ENCODE measurements at regions not wholly inside any gene's neighbourhood (a gene's known extent, or its start where the extent isn't known, plus 50 kb on each side); places are given as distances from the start of the nearest gene placed in this dataset.

DNA sequence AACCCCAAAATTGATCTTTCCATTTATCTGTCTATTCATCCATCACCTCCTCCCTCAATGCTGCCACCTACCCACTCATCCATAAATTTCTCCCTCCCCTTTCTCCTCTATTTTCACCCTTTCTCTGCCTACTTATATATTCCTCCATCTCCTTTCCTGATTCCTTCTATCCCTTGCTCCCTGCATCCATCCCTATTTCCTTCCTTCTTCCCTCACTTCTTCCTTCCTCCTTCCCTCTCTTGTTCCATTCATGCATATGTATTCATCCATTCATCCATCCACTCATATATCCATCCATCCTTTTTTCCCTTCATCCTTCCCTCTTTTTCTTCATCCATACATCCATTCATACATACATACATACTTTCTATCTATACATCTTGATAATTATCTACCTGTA is 76.3 kb upstream of the GGTLC1 start:
- Mint-ChIP-seq H3K9me3 (ENCODE audit: unreplicated experiment) (no peaks in the 10 kb centered on the region), H3K27me3 (ENCODE audit: insufficient read depth, unreplicated experiment) (peaks cover 10% of the 10 kb centered on the region), H3K36me3 (ENCODE audit: insufficient read depth, unreplicated experiment) (no peaks in the 10 kb centered on the region), H3K4me3 (ENCODE audit: unreplicated experiment) (no peak overlapping the region), H3K27ac (ENCODE audit: unreplicated experiment) (no peak overlapping the region), H3K4me1 (ENCODE audit: low read depth, unreplicated experiment) (no peaks in the 10 kb centered on the region)
- ChIA-PET POLR2A (no interaction called here), CTCF (no interaction called here)
- Histone ChIP-seq H3K27me3 (replicated peaks; ENCODE audit: control insufficient read depth, insufficient read depth, low read length) (no peaks in the 10 kb centered on the region), H3K9me3 (no peaks in the 10 kb centered on the region; the same call in 1 of the 2 replicates), H3K4me1 (no peaks in the 10 kb centered on the region), H3K4me3 (ENCODE audit: low read depth, low read length) (no peak overlapping the region), H3K36me3 (ENCODE audit: control insufficient read depth, insufficient read depth, low read length) (no peaks in the 10 kb centered on the region)
- no TSS peak for BruUV-seq (replicated peaks)
- TF ChIP-seq, protein P1, sequence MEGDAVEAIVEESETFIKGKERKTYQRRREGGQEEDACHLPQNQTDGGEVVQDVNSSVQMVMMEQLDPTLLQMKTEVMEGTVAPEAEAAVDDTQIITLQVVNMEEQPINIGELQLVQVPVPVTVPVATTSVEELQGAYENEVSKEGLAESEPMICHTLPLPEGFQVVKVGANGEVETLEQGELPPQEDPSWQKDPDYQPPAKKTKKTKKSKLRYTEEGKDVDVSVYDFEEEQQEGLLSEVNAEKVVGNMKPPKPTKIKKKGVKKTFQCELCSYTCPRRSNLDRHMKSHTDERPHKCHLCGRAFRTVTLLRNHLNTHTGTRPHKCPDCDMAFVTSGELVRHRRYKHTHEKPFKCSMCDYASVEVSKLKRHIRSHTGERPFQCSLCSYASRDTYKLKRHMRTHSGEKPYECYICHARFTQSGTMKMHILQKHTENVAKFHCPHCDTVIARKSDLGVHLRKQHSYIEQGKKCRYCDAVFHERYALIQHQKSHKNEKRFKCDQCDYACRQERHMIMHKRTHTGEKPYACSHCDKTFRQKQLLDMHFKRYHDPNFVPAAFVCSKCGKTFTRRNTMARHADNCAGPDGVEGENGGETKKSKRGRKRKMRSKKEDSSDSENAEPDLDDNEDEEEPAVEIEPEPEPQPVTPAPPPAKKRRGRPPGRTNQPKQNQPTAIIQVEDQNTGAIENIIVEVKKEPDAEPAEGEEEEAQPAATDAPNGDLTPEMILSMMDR (IDR thresholded peaks at IDR 0.05; ENCODE audit: insufficient read depth in 1 of 2, low read depth in 1 of 2, low read length in 1 of 2, severe bottlenecking in 1 of 2, unreplicated experiment in 1 of 2), result no peak
- intact Hi-C loops (cut with micrococcal nuclease; ENCODE audit: unreplicated experiment), result no loop called here
- DNase-seq, result no peak

GRCh38 chr20:24064092-24064491 is 75.5 kb upstream of the GGTLC1 start:
- H3K27me3 ChIP-seq (replicated peaks; ENCODE audit: control insufficient read depth, insufficient read depth, low read length), result no peaks in the 10 kb centered on the region
- Mint-ChIP-seq H3K27ac (ENCODE audit: unreplicated experiment) (no peak overlapping the region), H3K27me3 (ENCODE audit: insufficient read depth, unreplicated experiment) (peaks cover 10% of the 10 kb centered on the region), H3K4me3 (ENCODE audit: unreplicated experiment) (no peak overlapping the region), H3K36me3 (ENCODE audit: insufficient read depth, unreplicated experiment) (no peaks in the 10 kb centered on the region), H3K4me1 (ENCODE audit: low read depth, unreplicated experiment) (no peaks in the 10 kb centered on the region), H3K9me3 (ENCODE audit: unreplicated experiment) (no peaks in the 10 kb centered on the region)
- TF ChIP-seq, protein P1 (IDR thresholded peaks at IDR 0.05; ENCODE audit: insufficient read depth in 1 of 2, low read depth in 1 of 2, low read length in 1 of 2, severe bottlenecking in 1 of 2, unreplicated experiment in 1 of 2), result no peak
- intact Hi-C loops (cut with micrococcal nuclease; ENCODE audit: unreplicated experiment), result no loop called here
- H3K36me3 ChIP-seq (ENCODE audit: control insufficient read depth, insufficient read depth, low read length), result no peaks in the 10 kb centered on the region
- POLR2A ChIA-PET, result no interaction called here
- CTCF ChIA-PET, result no interaction called here
- H3K4me3 ChIP-seq (ENCODE audit: low read depth, low read length), result no peak overlapping the region
- BruUV-seq (replicated peaks), result no TSS peak
- H3K9me3 ChIP-seq, result no peaks in the 10 kb centered on the region
- DNase-seq, result no peak
- H3K4me1 ChIP-seq, result no peaks in the 10 kb centered on the region

DNA sequence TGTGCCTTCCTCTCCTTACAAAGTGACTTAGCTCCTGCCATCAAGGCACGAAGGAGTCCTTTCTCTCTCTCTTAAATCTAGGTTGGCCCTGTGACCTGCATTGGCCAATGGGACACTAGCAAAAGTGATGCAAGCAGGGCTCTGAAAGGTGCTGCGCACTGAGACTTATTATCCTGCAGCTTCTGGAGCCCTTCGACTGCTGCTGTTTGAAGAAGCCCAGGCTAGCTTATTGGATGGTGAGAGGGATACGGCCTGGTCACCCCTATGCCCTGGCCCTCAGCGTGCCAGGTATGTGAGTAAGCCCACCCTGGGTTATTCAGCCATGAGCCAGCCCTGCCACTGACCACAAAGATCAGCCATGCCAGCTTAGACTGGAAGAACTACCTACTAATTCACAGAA is 74.5 kb upstream of the GGTLC1 start:
- H3K27ac Mint-ChIP-seq (ENCODE audit: unreplicated experiment), result no peak overlapping the region
- POLR2A ChIA-PET, result interaction anchor here (0.6 kb wide), 1 partner anchor 518 kb away, joined by 5 read pairs; no protein-coding TSS in a partner anchor

More for the DNA sequence above, 74.5 kb upstream of the GGTLC1 start:
- Mint-ChIP-seq H3K4me1 (ENCODE audit: low read depth, unreplicated experiment) (no peaks in the 10 kb centered on the region), H3K4me3 (ENCODE audit: unreplicated experiment) (no peak overlapping the region), H3K36me3 (ENCODE audit: insufficient read depth, unreplicated experiment) (no peaks in the 10 kb centered on the region), H3K9me3 (ENCODE audit: unreplicated experiment) (no peaks in the 10 kb centered on the region), H3K27me3 (ENCODE audit: insufficient read depth, unreplicated experiment) (peaks cover 10% of the 10 kb centered on the region)
- H3K4me1 ChIP-seq, result no peaks in the 10 kb centered on the region
- H3K4me3 ChIP-seq (ENCODE audit: low read depth, low read length), result no peak overlapping the region
- intact Hi-C loops (cut with micrococcal nuclease; ENCODE audit: unreplicated experiment), result no loop called here
- H3K27me3 ChIP-seq (replicated peaks; ENCODE audit: control insufficient read depth, insufficient read depth, low read length), result no peaks in the 10 kb centered on the region
- H3K36me3 ChIP-seq (ENCODE audit: control insufficient read depth, insufficient read depth, low read length), result no peaks in the 10 kb centered on the region
- BruUV-seq (replicated peaks), result no TSS peak
- DNase-seq, result no peak
- TF ChIP-seq, protein P1 (IDR thresholded peaks at IDR 0.05; ENCODE audit: insufficient read depth in 1 of 2, low read depth in 1 of 2, low read length in 1 of 2, severe bottlenecking in 1 of 2, unreplicated experiment in 1 of 2), result no peak
- CTCF ChIA-PET, result no interaction called here
- no peaks in the 10 kb centered on the region for H3K9me3 ChIP-seq

Data from Caco-2 (cell line).